GM10248 (cell line): ENCODE measurements at regions not wholly inside any gene's neighbourhood (a gene's known extent, or its start where the extent isn't known, plus 50 kb on each side); places are given as distances from the start of the nearest gene placed in this dataset.

Experiments
- CTCF ChIA-PET: fragments of 300-600 bp; sonication (Branson Sonifier 250); formaldehyde crosslinking; extraction: SDS; loops from one replicate; lab custom pipeline; 2021; ENCODE audit warnings: antibody characterized with exemption; lab: Yijun Ruan, JAX
- POLR2A ChIA-PET: fragments of 350-650 bp; sonication (Branson Sonifier 250); formaldehyde crosslinking; extraction: SDS; loops from one replicate; lab custom pipeline; 2020; ENCODE audit warnings: antibody characterized with exemption; lab: Yijun Ruan, JAX
- DNase-seq: peaks from one replicate; pipeline ENCODE4 v3.0.0; 2012; ENCODE audit errors: extremely low spot score
- TF ChIP-seq, protein P1 (sequence below): IDR thresholded peaks from 2 replicates; pipeline ENCODE4 v1.5.1; 2012; ENCODE audit warnings: mild to moderate bottlenecking, low read depth; ENCODE audit errors: extremely low read depth, missing control alignments, control extremely low read depth

DNA sequence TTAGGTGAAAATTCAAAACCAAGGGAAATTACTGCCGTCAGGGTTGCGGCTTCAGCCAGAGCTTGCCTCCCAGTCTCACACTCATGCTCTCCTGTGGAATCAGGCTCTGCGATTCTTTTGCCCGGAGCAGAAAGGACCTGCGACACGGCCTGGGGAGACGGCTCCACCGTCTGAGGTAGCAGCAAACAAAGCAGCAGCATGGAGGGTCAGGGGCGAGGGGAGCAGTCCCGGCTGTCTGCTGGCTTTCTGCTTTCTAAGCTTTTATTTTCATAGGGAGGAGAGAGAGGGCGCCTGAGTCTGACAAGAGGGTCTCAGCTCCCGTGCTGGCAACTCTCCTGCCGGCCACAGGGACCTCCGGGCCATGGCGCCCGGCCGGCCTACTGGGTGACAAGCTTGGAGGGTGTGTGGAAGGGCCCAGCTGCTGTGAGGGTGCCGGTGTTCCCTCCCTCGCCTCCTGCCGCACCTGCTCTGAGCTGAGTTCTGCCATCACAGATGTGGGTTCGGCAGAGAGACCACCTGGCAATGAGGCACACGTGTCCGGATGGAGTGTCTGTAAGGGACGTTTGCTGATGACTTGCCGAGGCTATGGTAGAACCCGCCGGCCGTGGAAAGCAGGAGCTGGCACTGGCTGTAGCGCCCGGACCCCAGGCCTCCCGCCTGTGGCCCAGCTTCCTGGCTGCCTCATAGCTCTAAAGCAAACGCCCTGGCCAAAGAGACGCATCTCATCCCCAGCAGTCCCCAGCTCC is 66.2 kb upstream of the CTDP1 start:
- TF ChIP-seq, protein P1, sequence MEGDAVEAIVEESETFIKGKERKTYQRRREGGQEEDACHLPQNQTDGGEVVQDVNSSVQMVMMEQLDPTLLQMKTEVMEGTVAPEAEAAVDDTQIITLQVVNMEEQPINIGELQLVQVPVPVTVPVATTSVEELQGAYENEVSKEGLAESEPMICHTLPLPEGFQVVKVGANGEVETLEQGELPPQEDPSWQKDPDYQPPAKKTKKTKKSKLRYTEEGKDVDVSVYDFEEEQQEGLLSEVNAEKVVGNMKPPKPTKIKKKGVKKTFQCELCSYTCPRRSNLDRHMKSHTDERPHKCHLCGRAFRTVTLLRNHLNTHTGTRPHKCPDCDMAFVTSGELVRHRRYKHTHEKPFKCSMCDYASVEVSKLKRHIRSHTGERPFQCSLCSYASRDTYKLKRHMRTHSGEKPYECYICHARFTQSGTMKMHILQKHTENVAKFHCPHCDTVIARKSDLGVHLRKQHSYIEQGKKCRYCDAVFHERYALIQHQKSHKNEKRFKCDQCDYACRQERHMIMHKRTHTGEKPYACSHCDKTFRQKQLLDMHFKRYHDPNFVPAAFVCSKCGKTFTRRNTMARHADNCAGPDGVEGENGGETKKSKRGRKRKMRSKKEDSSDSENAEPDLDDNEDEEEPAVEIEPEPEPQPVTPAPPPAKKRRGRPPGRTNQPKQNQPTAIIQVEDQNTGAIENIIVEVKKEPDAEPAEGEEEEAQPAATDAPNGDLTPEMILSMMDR = no peak
- POLR2A ChIA-PET = no interaction called here
- CTCF ChIA-PET = interaction anchor here (0.6 to 1.8 kb wide), 6 partner anchors 9 to 233 kb away, joined by 3 to 5 read pairs (median 4); no protein-coding TSS in a partner anchor
- DNase-seq = no peak

- DNase-seq = no peak
- TF ChIP-seq, protein P1 = no peak
- CTCF ChIA-PET = interaction anchor here (0.9 to 1.9 kb wide), 6 partner anchors 10 to 234 kb away, joined by 3 to 6 read pairs (median 4); no protein-coding TSS in a partner anchor
- POLR2A ChIA-PET = no interaction called here
These were observed 65.2 kb upstream of the CTDP1 start for GRCh38 chr18:79614211-79614955.

- TF ChIP-seq, protein P1 = no peak
- no peak for DNase-seq
- POLR2A ChIA-PET = no interaction called here
- CTCF ChIA-PET = interaction anchor here (0.9 to 1.9 kb wide), 3 partner anchors 9 to 35 kb away, joined by 3 to 6 read pairs (median 3); no protein-coding TSS in a partner anchor
These were observed 64.5 kb upstream of the CTDP1 start for GRCh38 chr18:79615091-79615490.

- TF ChIP-seq, protein P1 = no peak
- CTCF ChIA-PET = interaction anchor here (1.9 kb wide), 1 partner anchor 9 kb away, joined by 6 read pairs; no protein-coding TSS in a partner anchor
- POLR2A ChIA-PET = no interaction called here
- DNase-seq = no peak
These were observed 64.0 kb upstream of the CTDP1 start for GRCh38 chr18:79615586-79615985.

- ChIA-PET POLR2A (no interaction called here), CTCF (no interaction called here)
- TF ChIP-seq, protein P1 = no peak
- no peak for DNase-seq
These were observed 62.7 kb upstream of the CTDP1 start for GRCh38 chr18:79616651-79617510.
